Upper lobe of left lung (tissue), 6 donors: ENCODE measurements at regions not wholly inside any gene's neighbourhood (a gene's known extent, or its start where the extent isn't known, plus 50 kb on each side); places are given as distances from the start of the nearest gene placed in this dataset.

ENCODE experiments used
- ATAC-seq, 2 donors: fragments of 200-7000 bp; cut with Tn5 transposase; one replicate each; pipeline ENCODE4 v1.9.1; 2022; ENCODE audit warnings: mild to moderate bottlenecking in 2 of 2, moderate library complexity in 2 of 2; ENCODE audit not compliant: low FRiP score in 2 of 2
- DNase-seq, 2 donors: peaks; one replicate each; pipeline ENCODE4 v3.0.0-alpha.2; 2019 to 2020
- H3K27ac ChIP-seq, 4 donors: fragments of 200-600 bp; sonication (generic); one replicate each; pipeline ENCODE4 v1.5.1; 2016 to 2019
- H3K27me3 ChIP-seq, 4 donors: fragments of 200-600 bp; sonication (generic); one replicate each; pipeline ENCODE4 v1.5.1; 2017 to 2019
- H3K36me3 ChIP-seq, 4 donors: fragments of 200-600 bp; sonication (generic); one replicate each; pipeline ENCODE4 v1.5.1; 2016 to 2019
- H3K4me1 ChIP-seq, 4 donors: fragments of 200-600 bp; sonication (generic); one replicate each; pipeline ENCODE4 v1.5.1; 2018 to 2019
- H3K4me3 ChIP-seq, 4 donors: fragments of 200-600 bp; sonication (generic); one replicate each; pipeline ENCODE4 v1.5.1; 2017 to 2019; ENCODE audit warnings: mild to moderate bottlenecking in 2 of 4, moderate library complexity in 1 of 4
- H3K9me3 ChIP-seq, 4 donors: fragments of 200-600 bp; sonication (generic); one replicate each; pipeline ENCODE4 v1.5.1; 2018 to 2019
- CTCF ChIP-seq, 6 experiments: fragments of 450-650 bp in 4 of 6; fragments of 200-600 bp in 2 of 6; sonication (generic) in 2 of 6; IDR thresholded peaks; one replicate each; pipeline ENCODE4 v1.5.1; 2016 to 2019; ENCODE audit warnings: antibody characterized with exemption in 6 of 6
- EP300 ChIP-seq, 4 donors: sonication (generic); formaldehyde crosslinking; IDR thresholded peaks; one replicate each; pipeline ENCODE4 v1.5.1; 2017; ENCODE audit warnings: antibody characterized with exemption in 4 of 4, control low read depth in 2 of 4
- POLR2A ChIP-seq, 4 donors: fragments of 450-650 bp; IDR thresholded peaks; one replicate each; pipeline ENCODE4 v1.5.1; 2016 to 2017; ENCODE audit warnings: antibody characterized with exemption in 4 of 4, mild to moderate bottlenecking in 2 of 4
- POLR2AphosphoS5 ChIP-seq, 2 donors: sonication (generic); formaldehyde crosslinking; IDR thresholded peaks; one replicate each; pipeline ENCODE4 v1.5.1; 2017; ENCODE audit warnings: antibody characterized with exemption in 2 of 2
- WGBS, 2 donors: methylation state at CpG; one replicate each; pipeline ENCODE4 v1.1.5; 2017 to 2018; 5-methylcytosine and 5-hydroxymethylcytosine counted together
- donor health status: DM: no; HTN: no; CAD: no; lungs with moderate emphysema.
- donor health status: DM: no; HTN: yes; CAD: no; lungs with severe emphysema.

GRCh38 chr18:44411262-44411905 is 269.3 kb upstream of the SETBP1 start:
- H3K27ac ChIP-seq = no peak overlapping the region
- no peaks in the 10 kb centered on the region for H3K27me3 ChIP-seq
- TF ChIP-seq CTCF (IDR thresholded peaks at IDR 0.05) (no peak), EP300 (IDR thresholded peaks at IDR 0.05) (no peak), POLR2A (IDR thresholded peaks at IDR 0.05) (no peak), POLR2AphosphoS5 (IDR thresholded peaks at IDR 0.05) (no peak)
- no peak overlapping the region for H3K4me3 ChIP-seq
- H3K9me3 ChIP-seq = no peaks in the 10 kb centered on the region
- ATAC-seq = no peak
- H3K36me3 ChIP-seq = no peaks in the 10 kb centered on the region
- DNase-seq = no peak
- H3K4me1 ChIP-seq = no peaks in the 10 kb centered on the region

DNA sequence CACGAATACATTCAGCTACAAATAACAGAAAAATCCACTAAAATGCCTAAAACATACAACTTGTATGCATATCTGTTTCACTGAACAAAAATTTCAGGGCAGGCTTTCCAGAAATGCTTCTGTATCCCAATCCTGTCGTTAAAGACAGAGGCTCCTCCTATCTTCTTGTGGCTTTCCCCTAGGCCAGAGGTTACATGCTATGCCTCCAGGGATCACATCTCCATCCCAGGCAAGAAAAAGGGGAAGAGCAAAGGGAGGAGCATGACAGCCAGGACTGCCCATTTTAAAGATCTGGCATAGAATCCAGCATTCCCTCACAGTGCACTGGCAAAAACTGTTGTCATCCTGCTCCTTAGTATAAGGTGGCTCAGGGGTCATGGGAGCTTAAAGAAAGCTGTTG is 268.7 kb upstream of the SETBP1 start:
- no peaks in the 10 kb centered on the region for H3K27me3 ChIP-seq
- ATAC-seq (no peak), DNase-seq (no peak)
- 73 to 75% methylated on average over 2 of the region's 2 CpGs for WGBS, 2 donors
- no peak overlapping the region for H3K27ac ChIP-seq
- H3K4me3 ChIP-seq = no peak overlapping the region
- no peak for TF ChIP-seq POLR2A (IDR thresholded peaks at IDR 0.05)
- no peak for TF ChIP-seq POLR2AphosphoS5 (IDR thresholded peaks at IDR 0.05)
- no peak for TF ChIP-seq EP300 (IDR thresholded peaks at IDR 0.05)
- TF ChIP-seq CTCF (IDR thresholded peaks at IDR 0.05) = no peak
- no peaks in the 10 kb centered on the region for H3K4me1 ChIP-seq
- no peaks in the 10 kb centered on the region for H3K36me3 ChIP-seq
- no peaks in the 10 kb centered on the region for H3K9me3 ChIP-seq

DNA sequence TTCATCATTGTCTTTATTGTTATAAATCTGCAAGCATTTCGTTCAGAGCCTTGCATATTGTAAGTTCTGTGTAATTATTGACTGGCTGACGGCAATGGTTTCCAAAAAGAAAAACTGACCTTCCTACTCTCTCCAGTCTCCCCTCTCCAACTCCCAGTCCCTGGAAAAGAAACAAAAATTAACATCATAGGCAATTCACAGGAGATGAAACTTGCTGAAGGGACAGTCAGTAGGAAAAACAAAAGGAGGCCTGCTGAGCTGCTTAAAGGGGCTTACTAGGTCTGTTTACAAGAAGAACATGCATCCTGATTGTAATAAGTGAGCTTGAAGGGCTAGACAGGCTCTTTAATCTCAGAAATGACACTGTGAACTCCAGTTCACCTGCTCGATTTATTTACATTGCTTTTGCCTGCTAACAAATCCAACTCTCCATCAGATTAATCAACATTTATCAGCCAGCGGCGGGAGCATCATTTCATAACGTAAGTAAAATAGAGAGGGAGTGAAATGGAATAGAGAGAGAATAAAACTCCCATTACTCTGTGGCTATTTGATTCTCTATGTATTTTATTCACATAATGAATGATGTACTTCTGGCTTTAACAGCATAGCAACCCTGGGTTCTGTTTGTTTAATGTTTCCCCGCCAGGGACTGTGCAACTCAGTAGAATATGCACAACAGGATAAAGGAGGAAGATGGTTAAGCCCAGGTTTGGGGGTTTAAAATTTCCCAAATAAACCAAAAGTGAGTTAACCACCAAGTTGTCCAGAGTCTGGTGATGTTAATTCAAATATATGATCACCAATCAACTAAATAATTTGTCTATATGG is 256.7 kb upstream of the SETBP1 start:
- Histone ChIP-seq H3K4me1 (no peaks in the 10 kb centered on the region), H3K9me3 (no peaks in the 10 kb centered on the region), H3K27me3 (no peaks in the 10 kb centered on the region), H3K4me3 (no peak overlapping the region), H3K36me3 (no peaks in the 10 kb centered on the region), H3K27ac (no peak overlapping the region)
- no peak for DNase-seq
- TF ChIP-seq POLR2A (IDR thresholded peaks at IDR 0.05) = no peak
- TF ChIP-seq CTCF (IDR thresholded peaks at IDR 0.05) = no peak
- no peak for TF ChIP-seq POLR2AphosphoS5 (IDR thresholded peaks at IDR 0.05)
- TF ChIP-seq EP300 (IDR thresholded peaks at IDR 0.05) = no peak
- ATAC-seq = no peak
- WGBS, 2 donors = 76% methylated on average over 7 of the region's 7 CpGs

GRCh38 chr18:44424645-44425035 is 256.0 kb upstream of the SETBP1 start:
- ATAC-seq = no peak
- 73 to 81% methylated on average over 2 of the region's 2 CpGs for WGBS, 2 donors
- no peak for DNase-seq

More at GRCh38 chr18:44424645-44425035, 256.0 kb upstream of the SETBP1 start:
- no peak overlapping the region for H3K27ac ChIP-seq
- no peaks in the 10 kb centered on the region for H3K4me1 ChIP-seq
- no peaks in the 10 kb centered on the region for H3K36me3 ChIP-seq
- H3K9me3 ChIP-seq = no peaks in the 10 kb centered on the region
- H3K27me3 ChIP-seq = no peaks in the 10 kb centered on the region
- no peak for TF ChIP-seq POLR2AphosphoS5 (IDR thresholded peaks at IDR 0.05)
- no peak for TF ChIP-seq EP300 (IDR thresholded peaks at IDR 0.05)
- no peak for TF ChIP-seq POLR2A (IDR thresholded peaks at IDR 0.05)
- no peak for TF ChIP-seq CTCF (IDR thresholded peaks at IDR 0.05)
- no peak overlapping the region for H3K4me3 ChIP-seq
